Endothelial cell of umbilical vein (primary cell): ENCODE measurements at regions not wholly inside any gene's neighbourhood (a gene's known extent, or its start where the extent isn't known, plus 50 kb on each side); places are given as distances from the start of the nearest gene placed in this dataset.

ENCODE experiments used
- BruUV-seq: library from RNA; stranded (reverse); fragments of 400-500 nt; replicated peaks from 2 replicates; lab custom pipeline; 2021; lab: Mats Ljungman, UMichigan
- CTCF ChIA-PET: fragments of 300-600, 350-600 bp; sonication (Branson Sonifier 250); formaldehyde crosslinking; loops from one replicate; lab custom pipeline; 2021; ENCODE audit warnings: antibody characterized with exemption, inconsistent platforms; lab: Charles Lee
- POLR2A ChIA-PET: fragments of 300-600, 350-600 bp; sonication (Branson Sonifier 250); formaldehyde crosslinking; loops from one replicate; lab custom pipeline; 2021; ENCODE audit warnings: antibody characterized with exemption, inconsistent platforms; lab: Charles Lee
- DNase-seq: peaks from one replicate; pipeline ENCODE4 v3.0.0-alpha.2; 2011; ENCODE audit warnings: low read depth, low spot score
- FAIRE-seq: peaks from 2 replicates; lab custom pipeline; 2011; peaks lifted over from hg19 to GRCh38; lab: Jason Lieb, UNC
- H2AFZ ChIP-seq: 2 replicates; pipeline ENCODE4 v1.6.0; 2012; ENCODE audit warnings: low read depth, low read length, control low read depth, inconsistent platforms
- H3K27ac ChIP-seq: 2 replicates; pipeline ENCODE4 v1.5.1; 2011; ENCODE audit warnings: low read depth, mild to moderate bottlenecking, control low read depth, low read length, moderate library complexity; ENCODE audit not compliant: insufficient read depth
- H3K27me3 ChIP-seq, 2 experiments: 2 replicates each; pipeline versions ENCODE4 v1.6.0 to v1.6.1; 2011; ENCODE audit warnings: low read length in 2 of 2, mixed read lengths in 1 of 2; ENCODE audit not compliant: control insufficient read depth in 2 of 2, insufficient read depth in 2 of 2
- H3K36me3 ChIP-seq, 2 experiments: 2 replicates in 1 of 2; 3 replicates in 1 of 2; pipeline ENCODE4 v1.5.1; 2011; ENCODE audit warnings: low read length in 2 of 2, mild to moderate bottlenecking in 1 of 2, moderate library complexity in 1 of 2; ENCODE audit not compliant: control insufficient read depth in 2 of 2, insufficient read depth in 2 of 2; ENCODE audit errors: extremely low read depth in 1 of 2
- H3K4me1 ChIP-seq: 3 replicates; pipeline ENCODE4 v1.5.1; 2011; ENCODE audit warnings: mild to moderate bottlenecking, low read length; ENCODE audit not compliant: control insufficient read depth, insufficient read depth; ENCODE audit errors: extremely low read depth
- H3K4me2 ChIP-seq: 2 replicates; pipeline ENCODE4 v1.6.1; 2011; ENCODE audit warnings: low read length, control low read depth, mixed read lengths; ENCODE audit not compliant: insufficient read depth
- H3K4me3 ChIP-seq, 3 experiments: fragments of 200-600 bp in 1 of 3; sonication (generic), shearing (Covaris generic) in 1 of 3; replicated peaks in 1 of 3; 2 replicates each; pipeline ENCODE4 v1.5.1; 2011 to 2016; ENCODE audit warnings: control low read depth in 3 of 3, low read length in 3 of 3, mild to moderate bottlenecking in 2 of 3, inconsistent platforms in 1 of 3, low read depth in 1 of 3, moderate library complexity in 1 of 3; ENCODE audit not compliant: insufficient read depth in 1 of 3
- H3K79me2 ChIP-seq: 2 replicates; pipeline ENCODE4 v1.6.0; 2012; ENCODE audit warnings: low read length, inconsistent platforms; ENCODE audit not compliant: control insufficient read depth, insufficient read depth
- H3K9ac ChIP-seq: replicated peaks from 2 replicates; pipeline ENCODE3; 2011; ENCODE audit warnings: low read length, control low read depth; ENCODE audit not compliant: insufficient read depth; ENCODE audit errors: extremely low read depth
- H3K9me1 ChIP-seq: replicated peaks from 3 replicates; pipeline ENCODE4 v1.6.0; 2011; ENCODE audit warnings: mild to moderate bottlenecking, low read length; ENCODE audit not compliant: control insufficient read depth, insufficient read depth; ENCODE audit errors: extremely low read depth
- H3K9me3 ChIP-seq: replicated peaks from 2 replicates; pipeline ENCODE4 v1.5.1; 2012; ENCODE audit warnings: low read length, inconsistent platforms; ENCODE audit not compliant: control insufficient read depth, insufficient read depth
- H4K20me1 ChIP-seq: replicated peaks from 2 replicates; pipeline ENCODE3; 2011; ENCODE audit warnings: mild to moderate bottlenecking, low read length; ENCODE audit not compliant: control insufficient read depth, insufficient read depth; ENCODE audit errors: extremely low read depth
- CTCF ChIP-seq, 2 donors: IDR thresholded peaks; 1 replicate in 1 of 2; 2 replicates in 1 of 2; pipeline ENCODE4 v1.5.1; 2011; ENCODE audit warnings: low read length in 2 of 2, mild to moderate bottlenecking in 2 of 2, moderate library complexity in 2 of 2, control low read depth in 1 of 2, inconsistent platforms in 1 of 2, low read depth in 1 of 2; ENCODE audit not compliant: insufficient read depth in 1 of 2; ENCODE audit errors: extremely low read depth in 1 of 2
- EZH2 ChIP-seq: IDR thresholded peaks from 2 replicates; pipeline ENCODE4 v1.6.1; 2012; ENCODE audit warnings: borderline replicate concordance, low read depth, mild to moderate bottlenecking, moderate library complexity, low read length, inconsistent platforms; ENCODE audit not compliant: severe bottlenecking
- FOS ChIP-seq: IDR thresholded peaks from 2 replicates; pipeline ENCODE4 v1.6.1; 2011; ENCODE audit warnings: mild to moderate bottlenecking, low read length, moderate library complexity, borderline replicate concordance; ENCODE audit not compliant: insufficient read depth
- GATA2 ChIP-seq: IDR thresholded peaks from 2 replicates; pipeline ENCODE4 v1.7.0; 2011; ENCODE audit warnings: low read depth, mild to moderate bottlenecking, moderate library complexity, mixed read lengths, low read length; ENCODE audit not compliant: insufficient read length, insufficient read depth
- JUN ChIP-seq: IDR thresholded peaks from 2 replicates; pipeline ENCODE4 v1.6.1; 2011; ENCODE audit warnings: borderline replicate concordance, low read depth; ENCODE audit not compliant: insufficient read length, insufficient read depth
- MAX ChIP-seq: IDR thresholded peaks from 2 replicates; pipeline ENCODE4 v1.6.1; 2011; ENCODE audit not compliant: insufficient read depth, insufficient read length
- MYC ChIP-seq: IDR thresholded peaks from one replicate; pipeline ENCODE4 v1.6.1; 2011; ENCODE audit warnings: mild to moderate bottlenecking, low read depth, low read length
- POLR2A ChIP-seq: IDR thresholded peaks from 2 replicates; pipeline ENCODE4 v1.6.1; 2012; ENCODE audit warnings: low read depth, mild to moderate bottlenecking, control low read depth, low read length
- POLR2AphosphoS5 ChIP-seq: IDR thresholded peaks from 2 replicates; pipeline ENCODE4 v1.6.1; 2012; ENCODE audit warnings: low read depth, mild to moderate bottlenecking, control low read depth, low read length, moderate library complexity; ENCODE audit not compliant: insufficient read depth
- dilution Hi-C: fragments of 300-500 bp; cut with MboI; formaldehyde crosslinking; loops from one replicate; pipeline ENCODE4 v1.15.0; 2019; ENCODE audit warnings: low sequenced_read_pairs; ENCODE audit not compliant: extremely low pct_ligation_motif_present
- intact Hi-C: fragments of 100-400 bp; cut with micrococcal nuclease; formaldehyde crosslinking; loops from one replicate; pipeline ENCODE4 v1.10.0; 2022

GRCh38 chr6:168793649-168794048 is 352.7 kb downstream of the SMOC2 start:
- no peak overlapping the region for H2AFZ ChIP-seq
- no peak for TF ChIP-seq POLR2AphosphoS5
- no peak for TF ChIP-seq JUN
- dilution Hi-C loops (no loop called here), intact Hi-C loops (no loop called here)
- ChIA-PET POLR2A (no interaction called here), CTCF (no interaction called here)
- H3K27me3 ChIP-seq, result no peaks in the 10 kb centered on the region
- H3K4me2 ChIP-seq, result no peak overlapping the region
- H4K20me1 ChIP-seq, result no peaks in the 10 kb centered on the region
- DNase-seq (no peak), FAIRE-seq (no peak)
- H3K79me2 ChIP-seq, result no peaks in the 10 kb centered on the region
- BruUV-seq, result no TSS peak
- H3K9me3 ChIP-seq, result peaks cover 6% of the 10 kb centered on the region
- H3K9ac ChIP-seq, result no peak overlapping the region
- H3K9me1 ChIP-seq, result no peaks in the 10 kb centered on the region
- H3K4me3 ChIP-seq, result no peak overlapping the region
- H3K4me1 ChIP-seq, result no peaks in the 10 kb centered on the region
- H3K36me3 ChIP-seq, result no peaks in the 10 kb centered on the region
- H3K27ac ChIP-seq, result no peak overlapping the region

GRCh38 chr6:168791917-168792316 is 350.9 kb downstream of the SMOC2 start:
- FAIRE-seq (no peak), DNase-seq (no peak)
- TF ChIP-seq POLR2AphosphoS5 (no peak), EZH2 (no peak), MAX (no peak), CTCF (IDR thresholded peaks at IDR 0.05; ENCODE audit: extremely low read depth in 1 of 2, insufficient read depth in 1 of 2, low read depth in 1 of 2, low read length in 2 of 2) (no peak), GATA2 (no peak), MYC (no peak), POLR2A (no peak), FOS (no peak), JUN (no peak)
- CTCF ChIA-PET, result no interaction called here
- Histone ChIP-seq H2AFZ (no peak overlapping the region), H3K4me2 (no peak overlapping the region), H3K4me3 (no peak overlapping the region), H3K79me2 (no peaks in the 10 kb centered on the region), H3K9ac (no peak overlapping the region), H3K36me3 (no peaks in the 10 kb centered on the region), H3K9me1 (no peaks in the 10 kb centered on the region), H3K4me1 (no peaks in the 10 kb centered on the region), H3K9me3 (peaks cover 3% of the 10 kb centered on the region), H3K27me3 (no peaks in the 10 kb centered on the region), H3K27ac (no peak overlapping the region), H4K20me1 (no peaks in the 10 kb centered on the region)
- dilution Hi-C loops (no loop called here), intact Hi-C loops (no loop called here)
- POLR2A ChIA-PET, result no interaction called here
- BruUV-seq, result no TSS peak
